PC-3 (cell line): ENCODE measurements at regions not wholly inside any gene's neighbourhood (a gene's known extent, or its start where the extent isn't known, plus 50 kb on each side); places are given as distances from the start of the nearest gene placed in this dataset.

Experiments used
- EZH2 ChIP-seq: fragments of 300-600 bp; sonication (generic); IDR thresholded peaks from one replicate; pipeline ENCODE4 v1.6.1; 2017; ENCODE audit warnings: antibody characterized with exemption, mild to moderate bottlenecking, low read length; ENCODE audit not compliant: unreplicated experiment
- EZH2phosphoT487 ChIP-seq: fragments of 300-600 bp; sonication (generic); IDR thresholded peaks from 2 replicates; pipeline ENCODE4 v1.6.1; 2018; ENCODE audit warnings: mild to moderate bottlenecking, antibody characterized with exemption, low read length, borderline replicate concordance
- TF ChIP-seq, protein P1 (sequence below): fragments of 300-600 bp; sonication (generic); conservative IDR thresholded peaks from 2 replicates; pipeline ENCODE4 v1.5.1; 2017; ENCODE audit warnings: antibody characterized with exemption, low read depth, mild to moderate bottlenecking, low read length

- TF ChIP-seq, protein P1, sequence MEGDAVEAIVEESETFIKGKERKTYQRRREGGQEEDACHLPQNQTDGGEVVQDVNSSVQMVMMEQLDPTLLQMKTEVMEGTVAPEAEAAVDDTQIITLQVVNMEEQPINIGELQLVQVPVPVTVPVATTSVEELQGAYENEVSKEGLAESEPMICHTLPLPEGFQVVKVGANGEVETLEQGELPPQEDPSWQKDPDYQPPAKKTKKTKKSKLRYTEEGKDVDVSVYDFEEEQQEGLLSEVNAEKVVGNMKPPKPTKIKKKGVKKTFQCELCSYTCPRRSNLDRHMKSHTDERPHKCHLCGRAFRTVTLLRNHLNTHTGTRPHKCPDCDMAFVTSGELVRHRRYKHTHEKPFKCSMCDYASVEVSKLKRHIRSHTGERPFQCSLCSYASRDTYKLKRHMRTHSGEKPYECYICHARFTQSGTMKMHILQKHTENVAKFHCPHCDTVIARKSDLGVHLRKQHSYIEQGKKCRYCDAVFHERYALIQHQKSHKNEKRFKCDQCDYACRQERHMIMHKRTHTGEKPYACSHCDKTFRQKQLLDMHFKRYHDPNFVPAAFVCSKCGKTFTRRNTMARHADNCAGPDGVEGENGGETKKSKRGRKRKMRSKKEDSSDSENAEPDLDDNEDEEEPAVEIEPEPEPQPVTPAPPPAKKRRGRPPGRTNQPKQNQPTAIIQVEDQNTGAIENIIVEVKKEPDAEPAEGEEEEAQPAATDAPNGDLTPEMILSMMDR, result no peak
- no peak for TF ChIP-seq EZH2phosphoT487
- TF ChIP-seq EZH2, result no peak
These were observed 676.2 kb downstream of the CBLN4 start for GRCh38 chr20:55329108-55329507.
